Activated CD8-positive, alpha-beta memory T cell treated with anti-CD3 and anti-CD28 coated beads, Interleukin-2, amount 10 ng/mL, durations not matched to agents 7 days and 5 days (primary cell): ENCODE measurements at regions not wholly inside any gene's neighbourhood (a gene's known extent, or its start where the extent isn't known, plus 50 kb on each side); places are given as distances from the start of the nearest gene placed in this dataset.

Experiments used
- ATAC-seq: fragments of 150-1000 bp; cut with Tn5 transposase; one replicate; pipeline ENCODE4 v1.10.0; 2021; ENCODE audit warnings: moderate library complexity
- CTCF ChIA-PET: fragments of 350-600 bp; sonication (Branson Sonifier 250); formaldehyde crosslinking; loops from one replicate; lab custom pipeline; 2021; ENCODE audit warnings: antibody characterized with exemption; lab: Charles Lee
- DNase-seq: peaks from one replicate; pipeline ENCODE4 v3.0.0-alpha.2; 2020
- H3K27ac Mint-ChIP-seq: one replicate; pipeline ENCODE4 v1.8.0; 2021; ENCODE audit warnings: mild to moderate bottlenecking, mixed read lengths
- H3K27me3 Mint-ChIP-seq: one replicate; pipeline ENCODE4 v1.8.0; 2021; ENCODE audit warnings: mixed read lengths
- H3K36me3 Mint-ChIP-seq: one replicate; pipeline ENCODE4 v1.8.0; 2021; ENCODE audit warnings: mild to moderate bottlenecking, mixed read lengths
- H3K4me1 Mint-ChIP-seq: one replicate; pipeline ENCODE4 v1.8.0; 2021; ENCODE audit warnings: mixed read lengths
- H3K4me3 Mint-ChIP-seq: one replicate; pipeline ENCODE4 v1.8.0; 2021; ENCODE audit warnings: mild to moderate bottlenecking, moderate library complexity, mixed read lengths
- H3K9me3 Mint-ChIP-seq: one replicate; pipeline ENCODE4 v1.8.0; 2022; ENCODE audit warnings: low read depth, mixed read lengths

DNA sequence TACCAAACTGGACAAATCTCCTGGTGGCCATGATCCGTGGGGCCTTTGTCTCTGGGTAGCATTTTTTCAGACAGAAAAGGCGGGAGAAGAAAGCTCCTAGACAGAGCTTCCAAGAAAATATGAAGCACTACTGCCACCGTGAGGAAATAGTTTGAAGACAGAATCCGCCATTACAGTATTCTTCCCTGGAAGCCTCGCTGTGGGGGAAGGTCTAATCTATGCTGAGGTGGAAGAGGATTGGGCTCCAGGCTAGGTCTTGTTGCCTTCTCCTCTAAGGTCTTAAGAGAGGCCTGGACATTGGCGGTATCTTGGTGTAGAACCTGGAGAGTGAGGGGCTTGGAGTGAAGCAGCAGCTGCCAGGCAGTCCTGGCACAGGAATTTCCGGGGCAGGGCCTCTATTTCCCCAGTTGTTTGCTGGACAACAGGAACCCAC lies 218.9 kb downstream of the OR13H1 start:
- no peak overlapping the region for H3K4me3 Mint-ChIP-seq
- DNase-seq = no peak
- no peaks in the 10 kb centered on the region for H3K27me3 Mint-ChIP-seq
- H3K36me3 Mint-ChIP-seq = peaks cover 10% of the 10 kb centered on the region
- H3K4me1 Mint-ChIP-seq = no peaks in the 10 kb centered on the region
- no peak overlapping the region for H3K27ac Mint-ChIP-seq
- no peaks in the 10 kb centered on the region for H3K9me3 Mint-ChIP-seq
- CTCF ChIA-PET = no interaction called here
- no peak for ATAC-seq

DNA sequence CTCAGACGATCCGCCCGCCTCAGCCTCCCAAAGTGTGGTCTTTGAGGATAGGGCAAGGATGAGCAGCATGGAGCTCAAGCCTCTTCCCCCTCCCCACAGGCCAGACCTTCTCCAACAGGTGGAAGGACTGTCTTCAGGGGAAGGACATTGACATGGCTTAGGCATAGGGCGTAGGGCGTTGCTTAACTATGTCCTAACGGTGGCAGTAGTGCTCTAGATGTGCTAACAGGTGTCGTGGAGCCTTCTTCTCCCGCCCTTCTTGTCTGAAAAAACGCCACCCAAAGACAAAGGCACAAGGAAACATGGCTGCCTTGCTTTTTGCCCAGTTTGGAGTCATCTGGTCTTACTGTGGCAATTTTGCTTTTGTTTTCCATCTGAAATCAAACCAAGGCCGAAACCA lies 219.8 kb downstream of the OR13H1 start:
- Mint-ChIP-seq H3K27ac (no peak overlapping the region), H3K4me1 (no peaks in the 10 kb centered on the region), H3K36me3 (peaks cover 14% of the 10 kb centered on the region), H3K4me3 (no peak overlapping the region), H3K9me3 (no peaks in the 10 kb centered on the region), H3K27me3 (no peaks in the 10 kb centered on the region)
- no peak for DNase-seq
- ATAC-seq = no peak
- CTCF ChIA-PET = no interaction called here

DNA sequence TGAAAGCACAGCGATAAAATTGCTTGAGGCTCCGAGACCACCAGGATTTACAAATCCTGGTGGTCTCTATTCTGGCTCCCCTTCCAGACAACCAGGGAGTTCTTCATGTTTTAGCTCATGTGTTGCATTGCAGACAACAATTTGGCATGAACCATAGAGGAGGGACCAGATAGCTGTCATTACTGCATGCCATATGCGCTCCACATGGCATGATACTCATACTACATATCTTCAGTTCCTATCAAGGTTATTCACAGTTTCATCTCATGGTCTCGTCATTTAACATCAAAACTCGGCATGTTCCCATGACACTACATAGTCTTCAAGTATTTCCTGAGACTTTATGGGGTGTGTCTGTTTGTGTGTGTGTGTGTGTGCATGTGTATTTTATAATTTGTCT lies 220.3 kb downstream of the OR13H1 start:
- Mint-ChIP-seq H3K27ac (no peak overlapping the region), H3K4me1 (no peaks in the 10 kb centered on the region), H3K9me3 (no peaks in the 10 kb centered on the region), H3K27me3 (no peaks in the 10 kb centered on the region), H3K4me3 (no peak overlapping the region), H3K36me3 (peaks cover 14% of the 10 kb centered on the region)
- DNase-seq (no peak), ATAC-seq (no peak)
- CTCF ChIA-PET = no interaction called here

DNA sequence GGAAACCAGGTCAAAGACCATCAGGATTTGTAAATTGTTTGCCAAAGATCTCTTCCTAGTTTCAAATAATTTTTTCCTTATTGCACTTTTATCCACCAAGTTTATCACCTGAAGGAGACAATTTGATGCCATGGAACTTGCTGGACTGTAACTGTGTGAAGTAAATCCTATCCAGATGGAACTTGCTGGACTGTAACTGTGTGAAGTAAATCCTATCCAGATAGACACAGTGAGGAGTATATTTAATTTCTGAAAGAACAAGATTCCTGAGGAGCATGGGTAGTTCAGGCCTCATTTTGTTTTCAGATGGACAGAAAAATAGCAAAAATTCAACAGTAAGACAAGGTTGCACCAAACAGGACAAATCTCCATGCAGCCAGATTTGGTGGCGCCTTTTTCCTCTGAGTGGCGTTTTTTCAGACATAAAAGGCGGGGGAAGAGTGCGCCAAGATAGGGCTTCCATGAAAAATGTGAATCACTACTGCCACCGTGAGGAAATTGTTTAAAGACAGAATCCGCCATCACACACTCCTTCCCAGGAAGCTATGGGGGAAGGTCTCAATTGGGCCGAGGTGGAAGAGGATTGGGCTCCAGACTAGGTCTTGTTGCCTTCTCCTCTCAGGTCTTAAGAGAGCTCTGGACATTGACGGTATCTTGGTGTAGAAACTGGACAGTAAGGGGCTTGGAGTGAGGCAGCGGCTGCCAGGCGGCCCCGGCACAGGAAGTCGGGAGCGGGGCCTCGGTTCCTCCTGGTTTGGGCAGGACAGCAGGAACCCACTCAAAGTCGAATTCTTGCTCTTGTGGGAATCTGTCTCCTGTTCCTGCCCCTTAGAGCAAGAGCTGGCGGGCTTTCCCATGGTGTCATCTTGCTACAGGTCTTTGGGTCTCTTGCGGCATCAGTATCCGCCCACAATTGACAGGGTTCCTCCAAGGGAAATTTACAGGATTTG lies 234.7 kb downstream of the OR13H1 start:
- ATAC-seq (no peak), DNase-seq (no peak)
- Mint-ChIP-seq H3K27ac (no peak overlapping the region), H3K4me3 (no peak overlapping the region), H3K27me3 (no peaks in the 10 kb centered on the region), H3K4me1 (no peaks in the 10 kb centered on the region), H3K36me3 (no peaks in the 10 kb centered on the region), H3K9me3 (no peaks in the 10 kb centered on the region)
- CTCF ChIA-PET = no interaction called here

DNA sequence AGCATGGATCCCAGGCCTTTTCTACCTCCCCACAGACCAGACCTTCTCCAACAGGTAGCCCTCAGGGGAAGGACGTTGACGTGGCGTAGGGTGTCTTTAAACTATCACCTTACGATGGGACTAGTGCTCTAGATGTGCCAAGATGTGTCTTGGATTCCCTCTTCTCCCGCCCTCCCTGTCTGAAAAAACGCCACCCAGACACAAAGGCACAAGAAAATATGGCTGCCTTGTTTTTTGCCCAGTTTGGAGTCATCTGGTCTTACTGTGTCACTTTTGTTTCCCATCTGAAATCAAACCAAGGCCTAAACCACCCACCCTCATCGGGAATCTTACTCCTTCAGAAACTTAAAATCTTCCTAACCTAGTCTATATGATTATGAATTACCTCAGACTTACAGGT lies 235.4 kb downstream of the OR13H1 start:
- no peaks in the 10 kb centered on the region for H3K9me3 Mint-ChIP-seq
- no peaks in the 10 kb centered on the region for H3K36me3 Mint-ChIP-seq
- DNase-seq (no peak), ATAC-seq (no peak)
- no peak overlapping the region for H3K27ac Mint-ChIP-seq
- CTCF ChIA-PET = no interaction called here
- H3K4me1 Mint-ChIP-seq = no peaks in the 10 kb centered on the region
- no peaks in the 10 kb centered on the region for H3K27me3 Mint-ChIP-seq
- H3K4me3 Mint-ChIP-seq = no peak overlapping the region

DNA sequence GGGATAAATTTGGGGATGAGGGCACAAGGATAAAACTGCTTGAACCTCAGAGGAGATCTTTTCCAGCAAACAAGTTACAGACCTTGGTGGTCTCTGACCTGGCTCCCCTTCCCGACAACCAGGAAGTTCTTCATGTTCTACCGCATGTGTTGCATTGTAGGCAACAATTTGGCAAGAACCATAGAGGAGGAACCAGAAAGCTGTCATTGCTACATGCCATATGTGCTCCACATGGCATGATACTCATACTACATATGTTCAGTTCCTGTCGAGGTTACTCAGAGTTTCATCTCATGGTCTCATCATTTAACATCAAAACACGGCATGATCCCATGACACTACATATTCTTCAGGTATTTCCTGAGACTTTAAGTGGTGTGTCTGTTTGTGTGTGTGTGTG lies 235.9 kb downstream of the OR13H1 start:
- CTCF ChIA-PET = no interaction called here
- H3K27ac Mint-ChIP-seq = no peak overlapping the region
- DNase-seq (no peak), ATAC-seq (no peak)
- no peak overlapping the region for H3K4me3 Mint-ChIP-seq
- no peaks in the 10 kb centered on the region for H3K4me1 Mint-ChIP-seq
- H3K27me3 Mint-ChIP-seq = no peaks in the 10 kb centered on the region
- no peaks in the 10 kb centered on the region for H3K36me3 Mint-ChIP-seq
- H3K9me3 Mint-ChIP-seq = no peaks in the 10 kb centered on the region

DNA sequence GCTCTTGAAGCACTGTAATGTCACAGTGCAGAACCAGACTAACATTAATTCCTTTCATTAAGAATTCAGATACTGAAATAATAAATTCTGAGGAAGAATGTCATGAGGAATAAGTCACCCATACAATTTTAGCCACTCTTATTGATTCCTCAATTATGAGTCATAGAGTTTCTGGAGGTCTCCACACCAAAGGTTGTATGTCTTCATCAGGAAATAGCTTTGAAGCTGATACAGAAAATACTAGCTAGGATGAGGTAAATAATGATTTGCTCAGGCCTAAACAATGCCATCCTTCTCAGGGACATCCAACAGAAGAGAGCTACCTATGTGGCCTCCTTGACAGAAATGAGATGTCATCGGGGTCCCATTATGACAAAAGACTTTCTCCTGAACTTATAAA lies 238.8 kb downstream of the OR13H1 start:
- Mint-ChIP-seq H3K4me1 (no peaks in the 10 kb centered on the region), H3K27me3 (no peaks in the 10 kb centered on the region), H3K4me3 (no peak overlapping the region), H3K9me3 (no peaks in the 10 kb centered on the region), H3K27ac (no peak overlapping the region), H3K36me3 (peaks cover 2% of the 10 kb centered on the region)
- ATAC-seq = no peak
- no peak for DNase-seq
- CTCF ChIA-PET = no interaction called here

DNA sequence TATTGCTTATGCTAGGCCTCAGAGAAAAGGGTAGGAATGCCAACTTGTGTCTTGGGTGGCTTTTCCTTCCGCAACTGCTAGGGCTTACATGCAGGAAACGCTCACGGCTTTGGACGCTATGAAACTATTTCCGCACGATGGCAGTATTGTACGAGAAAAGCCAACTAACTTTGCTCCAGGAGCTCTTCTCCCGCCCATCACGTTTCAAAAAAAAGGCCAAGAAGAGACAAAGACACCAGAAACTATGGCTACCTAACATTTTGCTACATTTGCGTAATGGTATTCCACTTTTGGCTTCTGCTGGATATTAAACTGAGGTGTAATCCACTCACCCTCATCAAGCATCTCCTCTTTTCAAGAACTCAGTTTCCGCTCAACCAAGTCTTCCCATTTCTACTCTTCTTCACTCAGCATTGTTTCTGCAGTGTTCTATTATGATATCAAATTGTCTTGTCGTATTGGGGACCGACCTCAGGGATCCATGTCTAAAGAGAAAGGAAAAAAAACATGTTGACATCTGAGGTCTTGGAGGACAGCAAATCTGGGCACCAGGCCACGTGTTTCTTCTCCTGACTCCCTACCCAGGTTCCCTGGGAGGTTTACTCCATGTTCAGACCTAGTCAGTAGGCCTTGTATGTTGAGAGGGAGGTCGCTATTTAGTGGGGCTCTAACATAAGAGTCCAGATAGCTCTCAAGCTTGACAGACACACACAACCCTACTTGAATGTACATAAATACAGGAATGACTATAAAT lies 239.4 kb upstream of the STK26 start:
- no peaks in the 10 kb centered on the region for H3K4me1 Mint-ChIP-seq
- DNase-seq (no peak), ATAC-seq (no peak)
- H3K27me3 Mint-ChIP-seq = no peaks in the 10 kb centered on the region
- H3K9me3 Mint-ChIP-seq = no peaks in the 10 kb centered on the region
- H3K36me3 Mint-ChIP-seq = peaks cover 2% of the 10 kb centered on the region
- H3K27ac Mint-ChIP-seq = no peak overlapping the region
- CTCF ChIA-PET = no interaction called here
- H3K4me3 Mint-ChIP-seq = no peak overlapping the region

DNA sequence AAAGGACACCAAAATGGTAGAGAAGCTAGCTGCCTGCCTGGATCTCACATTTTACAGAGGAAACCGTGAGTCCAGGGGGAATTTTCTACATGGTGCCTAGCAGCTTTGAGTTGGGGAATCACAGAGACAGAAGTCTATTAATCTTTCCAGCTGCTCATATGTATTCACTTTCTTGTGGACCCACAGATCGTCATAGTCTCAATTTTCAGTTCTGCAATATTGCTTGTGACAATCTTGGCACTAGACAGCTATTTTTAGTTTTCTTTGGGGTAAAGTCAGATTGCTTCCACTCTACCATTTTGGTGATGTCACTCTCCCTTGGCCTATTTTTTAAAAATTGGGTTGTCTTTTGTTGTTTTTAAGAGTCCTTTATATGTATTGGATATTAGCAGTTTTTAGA lies 233.4 kb upstream of the STK26 start:
- peaks cover 11% of the 10 kb centered on the region for H3K36me3 Mint-ChIP-seq
- CTCF ChIA-PET = interaction anchor here (0.7 kb wide), 1 partner anchor 90 kb away, joined by 3 read pairs; no protein-coding TSS in a partner anchor
- H3K27me3 Mint-ChIP-seq = no peaks in the 10 kb centered on the region
- no peaks in the 10 kb centered on the region for H3K9me3 Mint-ChIP-seq
- no peaks in the 10 kb centered on the region for H3K4me1 Mint-ChIP-seq
- ATAC-seq = no peak
- H3K27ac Mint-ChIP-seq = no peak overlapping the region
- no peak overlapping the region for H3K4me3 Mint-ChIP-seq
- DNase-seq = no peak

DNA sequence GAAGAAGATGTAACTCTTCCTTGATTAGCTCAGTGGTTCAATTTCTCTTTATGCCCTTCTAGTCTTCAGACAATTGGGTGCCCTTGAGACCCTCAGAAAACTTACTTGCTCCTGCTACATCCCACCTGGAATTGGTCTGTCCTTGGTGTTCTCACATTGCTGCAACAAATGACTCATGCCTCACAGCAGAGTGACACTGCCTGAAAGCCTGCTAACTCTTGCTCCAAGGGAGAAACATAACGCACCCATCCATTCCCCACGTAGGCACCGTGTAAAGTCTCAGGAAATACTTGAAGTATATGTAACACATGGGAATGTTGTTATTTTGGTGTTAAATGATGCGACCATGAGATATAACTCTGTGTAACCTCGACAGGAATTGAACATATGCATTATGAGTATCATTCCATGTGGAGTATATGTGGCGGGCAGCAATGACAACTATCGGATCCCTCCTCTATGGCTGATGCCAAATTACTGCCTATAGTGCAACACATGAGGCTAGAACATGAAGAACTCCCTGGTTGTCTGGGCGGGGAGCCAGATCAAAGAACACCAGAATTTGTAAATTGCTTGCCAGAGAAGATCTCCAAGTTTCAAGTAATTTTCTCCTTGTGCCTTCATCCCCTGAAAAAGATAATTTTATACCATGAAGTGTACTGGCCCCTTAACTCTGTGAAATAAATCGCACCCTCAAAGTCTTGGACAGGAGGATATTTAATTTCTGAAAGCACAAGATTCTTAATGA lies 231.3 kb upstream of the STK26 start:
- no peaks in the 10 kb centered on the region for H3K27me3 Mint-ChIP-seq
- no peak for DNase-seq
- H3K9me3 Mint-ChIP-seq = no peaks in the 10 kb centered on the region
- no peak overlapping the region for H3K27ac Mint-ChIP-seq
- CTCF ChIA-PET = no interaction called here
- H3K4me3 Mint-ChIP-seq = no peak overlapping the region
- H3K36me3 Mint-ChIP-seq = peaks cover 10% of the 10 kb centered on the region
- H3K4me1 Mint-ChIP-seq = no peaks in the 10 kb centered on the region
- ATAC-seq = no peak

DNA sequence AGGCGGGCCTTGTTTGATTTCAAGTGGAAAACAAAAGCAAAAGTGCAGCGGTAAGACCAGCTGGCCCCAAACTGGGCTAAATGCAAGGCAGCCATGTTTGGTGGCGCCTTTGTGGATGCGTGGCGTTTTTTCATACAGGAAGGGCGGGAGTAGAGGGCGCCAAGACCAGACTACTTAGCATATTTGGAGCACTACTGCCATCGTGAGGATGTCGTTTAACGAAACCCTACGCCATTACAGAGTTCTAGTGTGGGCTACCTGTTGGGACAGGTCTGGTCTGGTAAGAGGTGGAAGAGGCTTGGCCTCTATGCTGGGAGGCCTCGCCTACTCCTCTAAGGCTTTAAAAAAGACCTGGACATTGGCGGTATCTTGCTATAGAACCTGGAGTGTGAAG lies 230.7 kb upstream of the STK26 start:
- no peak for ATAC-seq
- no peaks in the 10 kb centered on the region for H3K9me3 Mint-ChIP-seq
- H3K36me3 Mint-ChIP-seq = peaks cover 10% of the 10 kb centered on the region
- no peak for DNase-seq
- CTCF ChIA-PET = no interaction called here
- H3K4me3 Mint-ChIP-seq = no peak overlapping the region
- no peak overlapping the region for H3K27ac Mint-ChIP-seq
- no peaks in the 10 kb centered on the region for H3K27me3 Mint-ChIP-seq
- no peaks in the 10 kb centered on the region for H3K4me1 Mint-ChIP-seq

DNA sequence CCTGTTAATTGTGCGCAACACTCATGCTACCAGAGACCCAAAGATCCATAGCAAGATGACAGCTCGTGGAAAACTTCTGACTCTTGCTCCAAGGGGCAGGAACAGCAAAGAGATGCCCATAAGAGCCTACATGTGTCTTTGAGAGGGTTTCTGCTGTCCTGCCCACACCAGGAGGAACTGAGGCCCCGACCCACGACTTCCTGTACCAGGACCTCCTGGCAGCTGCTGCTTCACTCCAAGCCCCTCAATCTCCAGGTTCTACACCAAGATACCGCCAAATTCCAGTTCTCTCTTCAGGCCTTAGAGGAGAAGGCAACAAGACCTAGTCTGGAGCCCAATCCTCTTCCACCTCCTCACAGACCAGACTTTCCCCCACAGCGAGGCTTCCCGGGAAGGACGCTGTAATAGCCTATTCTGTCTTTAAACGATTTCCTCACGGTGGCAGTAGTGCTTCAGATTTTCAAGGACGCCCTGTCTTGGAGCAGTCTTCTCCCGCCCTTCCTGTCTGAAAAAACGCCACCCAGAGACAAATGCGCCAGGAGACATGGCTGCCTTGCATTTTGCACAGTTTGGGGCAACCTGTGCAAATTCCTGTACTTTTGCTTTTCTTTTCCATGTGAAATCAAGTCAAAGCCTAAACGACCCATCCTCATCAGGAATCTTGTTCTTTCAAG lies 230.2 kb upstream of the STK26 start:
- Mint-ChIP-seq H3K27me3 (no peaks in the 10 kb centered on the region), H3K4me3 (no peak overlapping the region)

More for the DNA sequence above, 230.2 kb upstream of the STK26 start:
- Mint-ChIP-seq H3K9me3 (no peaks in the 10 kb centered on the region), H3K27ac (no peak overlapping the region), H3K36me3 (peaks cover 10% of the 10 kb centered on the region), H3K4me1 (no peaks in the 10 kb centered on the region)
- CTCF ChIA-PET = no interaction called here
- DNase-seq (no peak), ATAC-seq (no peak)
